T-cell (primary cell): ENCODE measurements at regions not wholly inside any gene's neighbourhood (a gene's known extent, or its start where the extent isn't known, plus 50 kb on each side); places are given as distances from the start of the nearest gene placed in this dataset.
"Not testable (repeated sequence)": the region's sequence is repeated elsewhere in the genome, so short reads cannot be mapped to it uniquely, and the experiment has no call there.

Source experiments
- ATAC-seq, 4 experiments: fragments of 200-7000 bp in 3 of 4; fragments of 150-1000 bp in 1 of 4; cut with Tn5 transposase; replicated peaks in 1 of 4; 1 replicate in 3 of 4; 2 replicates in 1 of 4; pipeline ENCODE4 v1.10.0; 2021; ENCODE audit warnings: moderate library complexity in 3 of 4, mild to moderate bottlenecking in 2 of 4, moderate number of reproducible peaks in 1 of 4
- CTCF ChIA-PET, 2 donors: fragments of 300-600 bp; sonication (Branson Sonifier 250); formaldehyde crosslinking; loops; one replicate each; lab custom pipeline; 2022; ENCODE audit warnings: antibody characterized with exemption in 2 of 2; lab: Charles Lee
- POLR2A ChIA-PET, 2 donors: fragments of 300-600 bp; sonication (Branson Sonifier 250); formaldehyde crosslinking; loops; one replicate each; lab custom pipeline; 2022; ENCODE audit warnings: antibody characterized with exemption in 2 of 2; lab: Charles Lee
- DNase-seq, 35 experiments: peaks; one replicate each; pipeline versions ENCODE4 v3.0.0 to v3.0.0-alpha.2; 2013 to 2023
- H3K27ac ChIP-seq: one replicate; pipeline ENCODE4 v1.5.1; 2013; ENCODE audit warnings: low read length
- H3K27me3 ChIP-seq, 2 experiments: replicated peaks in 1 of 2; 1 replicate in 1 of 2; 2 replicates in 1 of 2; pipeline versions ENCODE4 v1.6.1 to v1.7.0; 2013; ENCODE audit warnings: low read length in 1 of 2, mixed read lengths in 1 of 2; ENCODE audit not compliant: control insufficient read depth in 2 of 2, insufficient read depth in 2 of 2; ENCODE audit errors: extremely low read depth in 1 of 2
- H3K36me3 ChIP-seq, 2 donors: 1 replicate in 1 of 2; 2 replicates in 1 of 2; pipeline versions ENCODE4 v1.6.1 to v1.7.0; 2013; ENCODE audit warnings: low read length in 1 of 2; ENCODE audit not compliant: control insufficient read depth in 2 of 2, insufficient read depth in 1 of 2; ENCODE audit errors: extremely low read depth in 1 of 2
- H3K4me1 ChIP-seq, 2 experiments: 1 replicate in 1 of 2; 2 replicates in 1 of 2; pipeline versions ENCODE4 v1.6.1 to v1.7.0; 2013; ENCODE audit warnings: low read length in 2 of 2, mixed read lengths in 1 of 2; ENCODE audit not compliant: insufficient read depth in 2 of 2, control insufficient read depth in 1 of 2; ENCODE audit errors: extremely low read depth in 1 of 2
- H3K4me3 ChIP-seq, 2 donors: 1 replicate in 1 of 2; 2 replicates in 1 of 2; pipeline versions ENCODE4 v1.5.1 to v1.7.0; 2013; ENCODE audit warnings: mild to moderate bottlenecking in 2 of 2, low read length in 1 of 2, moderate library complexity in 1 of 2; ENCODE audit not compliant: control insufficient read depth in 1 of 2; ENCODE audit errors: extremely low read depth in 1 of 2
- H3K9me3 ChIP-seq: 2 replicates; pipeline ENCODE4 v1.7.0; 2013
- H3K27ac Mint-ChIP-seq, 2 donors: one replicate each; pipeline ENCODE4 v1.8.0; 2020 to 2021; ENCODE audit warnings: mild to moderate bottlenecking in 2 of 2, mixed read lengths in 2 of 2
- H3K27me3 Mint-ChIP-seq, 2 donors: one replicate each; pipeline ENCODE4 v1.8.0; 2021 to 2022; ENCODE audit warnings: mixed read lengths in 2 of 2
- H3K36me3 Mint-ChIP-seq: one replicate; pipeline ENCODE4 v1.8.0; 2021; ENCODE audit warnings: mixed read lengths
- H3K4me1 Mint-ChIP-seq, 3 donors: one replicate each; pipeline ENCODE4 v1.8.0; 2020 to 2022; ENCODE audit warnings: mixed read lengths in 3 of 3, mild to moderate bottlenecking in 1 of 3
- H3K4me3 Mint-ChIP-seq, 3 donors: one replicate each; pipeline ENCODE4 v1.8.0; 2020 to 2022; ENCODE audit warnings: mild to moderate bottlenecking in 3 of 3, mixed read lengths in 3 of 3, moderate library complexity in 3 of 3
- H3K9me3 Mint-ChIP-seq, 3 donors: one replicate each; pipeline ENCODE4 v1.8.0; 2020 to 2022; ENCODE audit warnings: mixed read lengths in 3 of 3
- WGBS: methylation state at CpG from one replicate; pipeline ENCODE4 v1.1.5; 2013; ENCODE audit warnings: missing lambda C conversion rate; ENCODE audit not compliant: insufficient coverage; 5-methylcytosine and 5-hydroxymethylcytosine counted together

DNA sequence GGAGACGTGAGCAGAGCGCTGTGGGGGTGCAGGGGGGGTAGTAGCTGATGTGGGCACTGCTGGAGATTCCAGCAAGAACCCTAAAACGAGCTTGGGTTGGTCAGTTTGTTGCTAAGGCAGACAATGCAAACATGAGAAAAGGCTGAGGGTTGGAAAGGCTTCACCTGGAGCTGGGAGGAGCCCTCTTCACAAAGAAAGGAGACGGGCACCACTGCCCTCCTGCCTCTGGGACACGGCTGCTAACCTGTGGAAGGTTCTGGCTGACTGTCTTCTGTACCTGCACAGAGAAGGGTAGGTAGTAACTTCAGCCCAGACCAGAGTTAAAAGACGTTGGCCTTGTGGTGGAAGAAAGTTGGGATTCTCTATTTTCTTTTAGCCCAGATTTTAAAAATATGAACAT, 108.7 kb downstream of the SUCLA2 start:
- Mint-ChIP-seq H3K27ac (no peak overlapping the region), H3K9me3 (no peaks in the 10 kb centered on the region), H3K4me1 (peaks cover 11 to 17% (median 13%) of the 10 kb centered on the region in 3 donors), H3K36me3 (peaks cover 8% of the 10 kb centered on the region), H3K27me3 (no peaks in the 10 kb centered on the region), H3K4me3 (no peak overlapping the region)
- H3K4me1 ChIP-seq, result peaks cover 0 to 4% of the 10 kb centered on the region in 2 experiments
- ChIA-PET CTCF (no interaction called here), POLR2A (no interaction called here)
- H3K36me3 ChIP-seq, result no peaks in the 10 kb centered on the region
- WGBS, result 20% methylated on average over 1 of the region's 6 CpGs
- H3K4me3 ChIP-seq, result no peak overlapping the region
- ATAC-seq (no peak), DNase-seq (no peak)
- H3K27ac ChIP-seq, result no peak overlapping the region
- no peaks in the 10 kb centered on the region for H3K27me3 ChIP-seq
- no peaks in the 10 kb centered on the region for H3K9me3 ChIP-seq

DNA sequence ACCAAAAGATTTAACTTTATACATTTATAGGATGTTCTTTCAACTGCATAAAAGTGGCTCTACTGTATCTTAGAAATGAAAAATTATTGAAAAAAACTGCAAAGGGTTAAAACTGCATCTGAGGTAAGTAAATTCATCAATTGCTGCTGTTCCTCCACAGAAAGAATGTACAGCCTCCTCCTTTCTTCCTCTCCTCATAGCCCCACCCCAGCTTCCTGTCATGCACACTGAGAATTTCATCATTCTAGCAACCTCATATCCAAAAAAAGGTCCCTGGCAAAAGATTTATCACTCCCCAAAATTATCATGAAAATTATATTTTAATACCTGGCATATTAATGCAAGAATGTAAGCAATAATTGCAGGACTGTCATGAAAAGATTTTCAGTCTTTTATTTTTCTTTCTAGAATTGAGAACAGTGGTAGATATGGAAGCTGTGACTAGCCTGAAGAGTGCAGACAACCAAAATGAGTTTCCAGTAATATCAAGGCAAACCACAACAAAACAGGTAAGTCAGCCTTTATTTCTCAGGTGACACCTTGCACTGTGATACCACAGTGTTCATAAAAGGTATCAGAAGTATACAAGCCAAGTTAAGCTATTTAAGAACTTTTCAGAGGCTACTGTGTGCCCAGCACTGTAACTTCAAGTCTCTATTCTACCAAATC, 110.8 kb downstream of the SUCLA2 start:
- Histone ChIP-seq H3K36me3 (no peaks in the 10 kb centered on the region), H3K27ac (no peak overlapping the region), H3K27me3 (no peaks in the 10 kb centered on the region), H3K9me3 (no peaks in the 10 kb centered on the region), H3K4me1 (peaks cover 0 to 4% of the 10 kb centered on the region in 2 experiments), H3K4me3 (no peak overlapping the region)
- Mint-ChIP-seq H3K4me1 (peaks cover 11 to 17% (median 13%) of the 10 kb centered on the region in 3 donors), H3K27me3 (no peaks in the 10 kb centered on the region), H3K4me3 (peak overlapping the region in 1 of 3 donors; percentile 38), H3K36me3 (peaks cover 13% of the 10 kb centered on the region), H3K27ac (peak overlapping the region; percentile 37 to 41), H3K9me3 (no peaks in the 10 kb centered on the region)
- ChIA-PET CTCF (no interaction called here), POLR2A (no interaction called here)
- no peak for DNase-seq
- ATAC-seq, result peak in 3 of 4 experiments; percentile 53 to 55 (median 54)

DNA sequence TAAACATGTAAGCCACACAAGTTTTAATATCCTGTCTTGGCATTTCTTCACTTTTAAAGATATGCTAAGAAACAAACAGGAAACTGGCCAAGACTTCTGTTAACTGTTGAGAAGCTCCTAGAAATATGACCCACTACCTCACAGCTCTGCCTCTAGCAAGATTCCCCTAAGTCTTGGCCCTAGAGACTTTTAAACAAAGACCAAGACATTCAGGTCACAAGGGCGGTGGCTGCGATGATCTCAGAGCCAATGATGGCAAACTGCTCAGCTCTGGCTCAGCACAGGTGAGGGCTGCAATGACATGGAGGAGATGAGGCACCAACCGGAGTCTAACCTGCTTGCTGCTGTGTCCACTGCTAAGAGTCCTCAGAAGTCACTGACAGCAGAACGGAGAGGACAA, 114.8 kb downstream of the SUCLA2 start:
- peaks cover 0 to 4% of the 10 kb centered on the region in 2 experiments for H3K4me1 ChIP-seq
- H3K9me3 ChIP-seq, result no peaks in the 10 kb centered on the region
- Mint-ChIP-seq H3K36me3 (peaks cover 22% of the 10 kb centered on the region), H3K4me3 (no peak overlapping the region), H3K27ac (no peak overlapping the region), H3K27me3 (no peaks in the 10 kb centered on the region), H3K4me1 (peaks cover 10 to 11% (median 11%) of the 10 kb centered on the region in 3 donors), H3K9me3 (no peaks in the 10 kb centered on the region)
- H3K4me3 ChIP-seq, result no peak overlapping the region
- WGBS, result 97% methylated on average over 4 of the region's 4 CpGs
- no peak overlapping the region for H3K27ac ChIP-seq
- ATAC-seq, result no peak
- CTCF ChIA-PET, result no interaction called here
- no peak for DNase-seq
- POLR2A ChIA-PET, result no interaction called here
- H3K27me3 ChIP-seq, result no peaks in the 10 kb centered on the region
- no peaks in the 10 kb centered on the region for H3K36me3 ChIP-seq

DNA sequence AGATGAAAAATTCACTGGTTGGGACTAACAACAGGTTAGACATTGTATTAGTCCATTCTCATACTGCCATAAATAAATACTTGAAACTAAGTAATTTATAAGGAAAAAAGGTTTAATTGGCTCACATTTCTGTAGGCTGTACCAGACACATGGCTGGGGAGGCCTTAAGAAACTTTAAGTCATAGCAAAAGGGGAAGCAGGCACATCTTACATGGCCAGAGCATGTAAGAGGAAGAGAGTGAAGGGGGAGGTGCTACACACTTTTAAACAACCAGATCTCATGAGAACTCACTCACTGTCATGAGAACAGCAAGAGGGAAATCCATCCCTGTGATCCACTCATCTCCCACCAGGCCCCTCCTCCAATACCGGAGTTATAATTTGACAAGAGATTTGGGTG, 125.9 kb downstream of the SUCLA2 start:
- H3K9me3 ChIP-seq, result no peaks in the 10 kb centered on the region
- WGBS, result no CpG with 5 or more reads among the region's 1 CpG
- ATAC-seq (no peak), DNase-seq (no peak)
- peaks cover 9% of the 10 kb centered on the region for H3K36me3 Mint-ChIP-seq
- ChIA-PET CTCF (no interaction called here), POLR2A (no interaction called here)
- no peak overlapping the region for H3K27ac Mint-ChIP-seq
- H3K4me1 ChIP-seq, result no peaks in the 10 kb centered on the region
- no peaks in the 10 kb centered on the region for H3K36me3 ChIP-seq
- no peaks in the 10 kb centered on the region for H3K27me3 ChIP-seq
- no peak overlapping the region for H3K27ac ChIP-seq
- H3K4me3 Mint-ChIP-seq, result no peak overlapping the region
- peaks cover 8 to 34% (median 12%) of the 10 kb centered on the region in 3 donors for H3K9me3 Mint-ChIP-seq
- H3K4me3 ChIP-seq, result no peak overlapping the region
- no peaks in the 10 kb centered on the region for H3K27me3 Mint-ChIP-seq
- H3K4me1 Mint-ChIP-seq, result no peaks in the 10 kb centered on the region

DNA sequence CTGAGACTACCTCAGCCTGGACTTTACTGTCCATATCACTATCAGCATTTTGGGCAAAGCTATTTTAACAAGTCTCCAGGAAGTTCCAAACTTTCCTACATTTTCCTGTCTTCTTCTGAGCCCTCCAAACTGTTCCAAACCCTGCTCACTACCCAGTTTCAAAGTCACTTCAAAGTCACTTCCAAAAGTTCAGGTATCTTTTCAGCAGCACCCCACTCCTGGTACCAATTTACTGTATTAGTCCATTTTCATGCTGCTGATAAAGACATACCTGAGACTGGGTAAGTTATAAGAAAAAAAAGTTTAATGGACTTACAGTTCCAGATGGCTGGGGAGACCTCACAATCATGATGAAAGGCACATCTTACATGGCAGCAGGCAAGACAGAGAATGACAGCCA, 127.1 kb downstream of the SUCLA2 start:
- H3K4me1 Mint-ChIP-seq, H3K4me3 Mint-ChIP-seq, POLR2A ChIA-PET, H3K36me3 ChIP-seq, H3K27ac ChIP-seq, H3K4me1 ChIP-seq, H3K27me3 Mint-ChIP-seq, CTCF ChIA-PET, H3K27me3 ChIP-seq, H3K27ac Mint-ChIP-seq, H3K36me3 Mint-ChIP-seq, H3K4me3 ChIP-seq, DNase-seq, H3K9me3 ChIP-seq, ATAC-seq: not testable (repeated sequence)
- H3K9me3 Mint-ChIP-seq, result peaks cover 8 to 34% (median 12%) of the 10 kb centered on the region in 3 donors

DNA sequence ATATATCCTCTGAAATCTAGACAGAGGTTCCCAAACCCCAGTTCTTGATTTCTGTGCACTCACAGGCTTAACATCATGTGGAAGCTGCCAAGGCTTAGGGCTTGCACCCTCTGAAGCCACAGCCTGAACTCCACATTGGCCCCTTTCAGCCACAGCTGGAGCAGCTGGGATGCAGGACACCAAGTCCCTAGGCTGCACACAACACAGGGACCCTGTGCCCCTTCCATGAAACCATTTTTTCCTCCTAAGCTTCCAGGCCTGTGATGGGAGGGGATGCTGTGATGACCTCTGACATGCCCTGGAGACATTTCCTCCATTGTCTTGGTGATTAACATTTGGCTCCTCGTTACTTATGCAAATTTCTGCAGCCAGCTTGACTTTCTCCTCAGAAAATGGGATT, 127.8 kb downstream of the SUCLA2 start:
- H3K36me3 Mint-ChIP-seq, H3K27ac Mint-ChIP-seq, DNase-seq, H3K27ac ChIP-seq, H3K4me3 ChIP-seq, ATAC-seq, POLR2A ChIA-PET, H3K27me3 ChIP-seq, H3K4me1 Mint-ChIP-seq, H3K27me3 Mint-ChIP-seq, H3K36me3 ChIP-seq, H3K4me1 ChIP-seq, H3K4me3 Mint-ChIP-seq, CTCF ChIA-PET, H3K9me3 ChIP-seq: not testable (repeated sequence)
- WGBS, result 60% methylated on average over 1 of the region's 1 CpG
- H3K9me3 Mint-ChIP-seq, result peaks cover 8 to 34% (median 12%) of the 10 kb centered on the region in 3 donors

DNA sequence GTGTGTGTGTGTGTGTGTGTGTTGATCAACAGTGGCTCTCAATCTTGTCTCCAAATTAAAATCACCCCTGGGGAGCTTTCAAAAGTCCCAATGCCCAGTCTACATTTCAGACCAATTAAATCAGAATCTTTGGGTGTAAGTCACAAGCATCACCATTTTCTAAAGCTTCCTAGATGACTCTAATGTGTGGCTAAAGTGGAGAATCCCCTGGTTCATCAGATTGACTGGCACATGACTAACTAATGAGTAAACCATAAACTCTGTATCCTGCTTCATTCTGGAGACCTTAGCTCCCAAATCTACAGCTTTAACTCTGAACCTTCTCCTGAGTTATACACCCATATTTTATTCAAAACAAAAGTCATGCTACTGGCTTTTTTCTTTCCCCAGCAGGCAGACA, 131.3 kb downstream of the SUCLA2 start:
- H3K9me3 Mint-ChIP-seq, result peaks cover 5 to 25% (median 8%) of the 10 kb centered on the region in 3 donors
- ATAC-seq, result no peak
- CTCF ChIA-PET, result no interaction called here

More for the DNA sequence above, 131.3 kb downstream of the SUCLA2 start:
- POLR2A ChIA-PET, result no interaction called here
- no peak for DNase-seq
- H3K27me3 Mint-ChIP-seq, result no peaks in the 10 kb centered on the region
- no peak overlapping the region for H3K27ac Mint-ChIP-seq
- H3K4me3 ChIP-seq, result no peak overlapping the region
- no peak overlapping the region for H3K27ac ChIP-seq
- no peaks in the 10 kb centered on the region for H3K36me3 ChIP-seq
- no peak overlapping the region for H3K4me3 Mint-ChIP-seq
- no peaks in the 10 kb centered on the region for H3K9me3 ChIP-seq
- peaks cover 6% of the 10 kb centered on the region for H3K36me3 Mint-ChIP-seq
- H3K4me1 ChIP-seq, result no peaks in the 10 kb centered on the region
- H3K4me1 Mint-ChIP-seq, result peaks cover 0 to 2% (median 0%) of the 10 kb centered on the region in 3 donors
- H3K27me3 ChIP-seq, result no peaks in the 10 kb centered on the region
